H1 (cell line): ENCODE measurements at regions not wholly inside any gene's neighbourhood (a gene's known extent, or its start where the extent isn't known, plus 50 kb on each side); places are given as distances from the start of the nearest gene placed in this dataset.

ENCODE experiments used
- CTCF ChIA-PET: fragments of 300-600 bp; sonication (Branson Sonifier 250); formaldehyde crosslinking; loops from one replicate; lab custom pipeline; 2021; ENCODE audit not compliant: partially characterized antibody; lab: Charles Lee
- POLR2A ChIA-PET: fragments of 300-600 bp; sonication (Branson Sonifier 250); formaldehyde crosslinking; loops from one replicate; lab custom pipeline; 2021; ENCODE audit warnings: inconsistent platforms; ENCODE audit not compliant: partially characterized antibody; lab: Charles Lee
- DNase-seq, 2 experiments: peaks; one replicate each; pipeline versions ENCODE4 v3.0.0 to v3.0.0-alpha.2; 2010 to 2022; ENCODE audit warnings: low spot score in 2 of 2, low read depth in 1 of 2, mixed read lengths in 1 of 2
- FAIRE-seq: peaks from 2 replicates; lab custom pipeline; 2011; peaks lifted over from hg19 to GRCh38; lab: Jason Lieb, UNC
- H2AFZ ChIP-seq: 2 replicates; pipeline ENCODE4 v1.8.1; 2012; ENCODE audit warnings: low read length, inconsistent platforms
- H2AK5ac ChIP-seq: 2 replicates; pipeline ENCODE4 v1.6.1; 2013; ENCODE audit warnings: low read depth, low read length
- H2BK120ac ChIP-seq: replicated peaks from 2 replicates; pipeline ENCODE3; 2013; ENCODE audit warnings: low read depth, low read length, inconsistent platforms
- H2BK12ac ChIP-seq: 2 replicates; pipeline ENCODE4 v1.6.1; 2013; ENCODE audit warnings: low read depth, low read length
- H2BK15ac ChIP-seq: 2 replicates; pipeline ENCODE4 v1.6.1; 2013; ENCODE audit warnings: low read length
- H2BK20ac ChIP-seq: 2 replicates; pipeline ENCODE4 v1.6.1; 2013; ENCODE audit warnings: low read length
- H2BK5ac ChIP-seq: 2 replicates; pipeline ENCODE4 v1.6.1; 2013; ENCODE audit warnings: low read depth, low read length
- H3K14ac ChIP-seq: 2 replicates; pipeline ENCODE4 v1.6.1; 2013; ENCODE audit warnings: inconsistent platforms; ENCODE audit not compliant: insufficient read length
- H3K18ac ChIP-seq: 2 replicates; pipeline ENCODE4 v1.6.1; 2013; ENCODE audit warnings: low read length; ENCODE audit errors: extremely low read depth
- H3K23ac ChIP-seq: 2 replicates; pipeline ENCODE4 v1.6.1; 2013; ENCODE audit warnings: inconsistent platforms; ENCODE audit not compliant: insufficient read length
- H3K23me2 ChIP-seq: 2 replicates; pipeline ENCODE4 v1.6.1; 2013; ENCODE audit warnings: low read depth, low read length
- H3K27ac ChIP-seq: 2 replicates; pipeline ENCODE4 v1.6.1; 2011; ENCODE audit warnings: low read depth, low read length, inconsistent platforms
- H3K27me3 ChIP-seq, 4 experiments: replicated peaks in 1 of 4; 1 replicate in 1 of 4; 2 replicates in 3 of 4; pipeline versions ENCODE4 v1.6.1 to v1.8.1; 2011 to 2013; ENCODE audit warnings: low read length in 3 of 4, mild to moderate bottlenecking in 3 of 4, inconsistent platforms in 2 of 4, mixed read lengths in 2 of 4, moderate library complexity in 1 of 4; ENCODE audit not compliant: control insufficient read depth in 3 of 4, insufficient read depth in 3 of 4; ENCODE audit errors: extremely low read depth in 1 of 4
- H3K36me3 ChIP-seq, 4 experiments: 2 replicates each; pipeline versions ENCODE4 v1.6.1 to v1.8.1; 2011 to 2013; ENCODE audit warnings: mild to moderate bottlenecking in 4 of 4, low read length in 3 of 4, moderate library complexity in 2 of 4, control low read depth in 1 of 4, inconsistent platforms in 1 of 4; ENCODE audit not compliant: insufficient read depth in 4 of 4, control insufficient read depth in 2 of 4
- H3K4ac ChIP-seq: replicated peaks from 2 replicates; pipeline ENCODE3; 2013; ENCODE audit warnings: low read length, low read depth, mixed read lengths, inconsistent platforms; ENCODE audit not compliant: insufficient read length
- H3K4me1 ChIP-seq, 4 experiments: replicated peaks in 1 of 4; 1 replicate in 1 of 4; 2 replicates in 3 of 4; pipeline versions ENCODE4 v1.6.1 to v1.8.1; 2011 to 2013; ENCODE audit warnings: low read length in 3 of 4, inconsistent platforms in 2 of 4, mixed read lengths in 1 of 4; ENCODE audit not compliant: insufficient read depth in 4 of 4, control insufficient read depth in 3 of 4
- H3K4me2 ChIP-seq, 2 experiments: 2 replicates each; pipeline versions ENCODE4 v1.6.1 to v1.8.1; 2011 to 2013; ENCODE audit warnings: low read depth in 2 of 2, low read length in 2 of 2, control low read depth in 1 of 2, inconsistent platforms in 1 of 2, mild to moderate bottlenecking in 1 of 2; ENCODE audit not compliant: insufficient read depth in 1 of 2
- H3K4me3 ChIP-seq, 4 experiments: fragments of 200-600, 300-600 bp in 1 of 4; sonication (generic), shearing (Covaris generic), sonication (Bioruptor Twin) in 1 of 4; 2 replicates each; pipeline versions ENCODE4 v1.5.1 to v1.8.1; 2011 to 2016; ENCODE audit warnings: low read length in 4 of 4, low read depth in 3 of 4, control low read depth in 2 of 4, inconsistent platforms in 2 of 4, mild to moderate bottlenecking in 2 of 4, mixed read lengths in 1 of 4, moderate library complexity in 1 of 4; ENCODE audit not compliant: insufficient read depth in 2 of 4; ENCODE audit errors: extremely low read depth in 1 of 4
- H3K56ac ChIP-seq: replicated peaks from 2 replicates; pipeline ENCODE3; 2013; ENCODE audit warnings: low read depth, mild to moderate bottlenecking, mixed read lengths, low read length, inconsistent platforms; ENCODE audit not compliant: insufficient read length
- H3K79me1 ChIP-seq: 2 replicates; pipeline ENCODE4 v1.6.1; 2013; ENCODE audit warnings: low read depth, low read length, control low read depth
- H3K79me2 ChIP-seq, 2 experiments: 2 replicates each; pipeline versions ENCODE4 v1.6.1 to v1.8.1; 2012 to 2013; ENCODE audit warnings: low read length in 2 of 2, mild to moderate bottlenecking in 2 of 2, inconsistent platforms in 1 of 2; ENCODE audit not compliant: insufficient read depth in 2 of 2, control insufficient read depth in 1 of 2
- H3K9ac ChIP-seq, 4 experiments: replicated peaks in 1 of 4; 1 replicate in 1 of 4; 2 replicates in 3 of 4; pipeline versions ENCODE4 v1.6.1 to v1.8.1; 2011 to 2013; ENCODE audit warnings: low read depth in 3 of 4, low read length in 3 of 4, control low read depth in 2 of 4, mild to moderate bottlenecking in 2 of 4, moderate library complexity in 2 of 4, inconsistent platforms in 1 of 4; ENCODE audit errors: extremely low read depth in 1 of 4
- H3K9me3 ChIP-seq, 2 experiments: 2 replicates each; pipeline versions ENCODE4 v1.6.1 to v1.8.1; 2012 to 2013; ENCODE audit warnings: mild to moderate bottlenecking in 2 of 2, moderate library complexity in 2 of 2, control low read depth in 1 of 2, inconsistent platforms in 1 of 2, low read depth in 1 of 2, low read length in 1 of 2, mixed read lengths in 1 of 2; ENCODE audit not compliant: insufficient read depth in 2 of 2
- H4K20me1 ChIP-seq, 2 experiments: replicated peaks in 1 of 2; 2 replicates each; pipeline versions ENCODE3 to v1.8.1; 2011 to 2013; ENCODE audit warnings: inconsistent platforms in 2 of 2, low read length in 2 of 2, mild to moderate bottlenecking in 1 of 2; ENCODE audit not compliant: insufficient read depth in 2 of 2, control insufficient read depth in 1 of 2
- H4K5ac ChIP-seq: 2 replicates; pipeline ENCODE4 v1.6.1; 2013; ENCODE audit warnings: low read length, low read depth, mixed read lengths, inconsistent platforms; ENCODE audit not compliant: insufficient read length
- H4K8ac ChIP-seq: 2 replicates; pipeline ENCODE4 v1.8.0; 2013; ENCODE audit warnings: mild to moderate bottlenecking, moderate library complexity, low read length, inconsistent platforms; ENCODE audit not compliant: insufficient read depth; ENCODE audit errors: extremely low read depth
- H4K91ac ChIP-seq: replicated peaks from 2 replicates; pipeline ENCODE3; 2013; ENCODE audit warnings: low read length, mixed read lengths, inconsistent platforms; ENCODE audit not compliant: insufficient read length
- WGBS, 2 experiments: shearing (Covaris generic) in 1 of 2; methylation state at CpG; one replicate each; pipeline versions ENCODE4 v1.1.6 to v1.1.7; 2013 to 2015; ENCODE audit warnings: low lambda C conversion rate in 2 of 2, mixed read lengths in 2 of 2, inconsistent platforms in 1 of 2, low coverage in 1 of 2, missing lambda C conversion rate in 1 of 2; ENCODE audit not compliant: insufficient replicate concordance in 2 of 2, insufficient coverage in 1 of 2, insufficient read length in 1 of 2; ENCODE audit errors: extremely low coverage in 1 of 2, missing lambda C conversion rate in 1 of 2; 5-methylcytosine and 5-hydroxymethylcytosine counted together

GRCh38 chr16:58814348-58814801, 80.3 kb upstream of the GOT2 start:
- Histone ChIP-seq H3K14ac (no peak overlapping the region), H2BK20ac (peak overlapping the region; percentile 84; the same call in 1 of the 2 replicates), H3K9ac (0 out of 7 replicates have a peak overlapping the region, but pooled peaks of 1 of the 4 experiments have one; percentile 7), H3K79me2 (no peaks in the 10 kb centered on the region), H2AK5ac (no peak overlapping the region), H3K27me3 (no peaks in the 10 kb centered on the region), H3K23ac (no peak overlapping the region), H3K36me3 (no peaks in the 10 kb centered on the region), H2BK120ac (no peak overlapping the region), H4K8ac (no peak overlapping the region), H3K23me2 (no peaks in the 10 kb centered on the region), H4K20me1 (no peaks in the 10 kb centered on the region), H3K9me3 (no peaks in the 10 kb centered on the region), H3K18ac (peak overlapping the region; percentile 84; the same call in 1 of the 2 replicates), H2BK5ac (0 out of 2 replicates have a peak overlapping the region, but pooled peaks have one; percentile 45), H4K91ac (peak overlapping the region; percentile 50), H3K4me1 (peaks cover 0 to 3% (median 0%) of the 10 kb centered on the region in 4 experiments; a peak in 2 of 7 replicates), H3K4me2 (peak overlapping the region; percentile 50 to 61), H3K79me1 (no peaks in the 10 kb centered on the region), H3K4me3 (peak overlapping the region in 3 of 4 experiments; percentile 31 to 50 (median 41); a peak in 5 of 8 replicates), H3K4ac (no peak overlapping the region), H2AFZ (peak overlapping the region; percentile 86), H2BK12ac (peak overlapping the region; percentile 70; the same call in 1 of the 2 replicates), H2BK15ac (no peak overlapping the region), H3K56ac (no peak overlapping the region), H3K27ac (no peak overlapping the region), H4K5ac (peak overlapping the region; percentile 49)
- DNase-seq = peak; percentile 13 to 65
- POLR2A ChIA-PET = interaction anchor here (0.6 kb wide), 1 partner anchor 475 kb away, joined by 3 read pairs; no protein-coding TSS in a partner anchor
- WGBS, 2 experiments = 16% methylated on average over 12 of the region's 12 CpGs; no CpG with 5 or more reads in 1 of the 2 experiments
- CTCF ChIA-PET = interaction anchor here (0.6 to 2.6 kb wide), 40 partner anchors 10 to 1228 kb away, joined by 3 to 13 read pairs (median 4); no protein-coding TSS in a partner anchor
- FAIRE-seq = peak; percentile 92
